ENCODE measurements at regions not wholly inside any gene's neighbourhood (a gene's known extent, or its start where the extent isn't known, plus 50 kb on each side); places are given as distances from the start of the nearest gene placed in this dataset.

- no peaks in the 10 kb centered on the region for H3K27me3 ChIP-seq (ENCODE audit: control insufficient read depth in 2 of 2, insufficient read depth in 2 of 2, low read length in 2 of 2)
- BruUV-seq (replicated peaks): no TSS peak
- no peaks in the 10 kb centered on the region for H3K36me3 ChIP-seq (ENCODE audit: control insufficient read depth in 2 of 2, extremely low read depth in 1 of 2, insufficient read depth in 2 of 2, low read length in 2 of 2)
- ChIA-PET POLR2A (no interaction called here), CTCF (no interaction called here)
- H4K20me1 ChIP-seq (replicated peaks; ENCODE audit: control insufficient read depth, extremely low read depth, insufficient read depth, low read length): no peaks in the 10 kb centered on the region
- no peak for TF ChIP-seq FOS (IDR thresholded peaks at IDR 0.05; ENCODE audit: borderline replicate concordance, insufficient read depth, low read length)
- no peak for TF ChIP-seq POLR2A (IDR thresholded peaks at IDR 0.05; ENCODE audit: low read depth, low read length)
- intact Hi-C loops (cut with micrococcal nuclease): no loop called here
- no peak overlapping the region for H3K4me3 ChIP-seq (replicated peaks in 1 of 3; ENCODE audit: insufficient read depth in 1 of 3, low read depth in 1 of 3, low read length in 3 of 3)
- no peaks in the 10 kb centered on the region for H3K9me1 ChIP-seq (replicated peaks; ENCODE audit: control insufficient read depth, extremely low read depth, insufficient read depth, low read length)
- H2AFZ ChIP-seq (ENCODE audit: low read depth, low read length): no peak overlapping the region
- no peak for DNase-seq (ENCODE audit: low read depth, low spot score)
- H3K4me2 ChIP-seq (ENCODE audit: insufficient read depth, low read length): no peak overlapping the region
- dilution Hi-C loops (cut with MboI; ENCODE audit: extremely low pct_ligation_motif_present, low sequenced_read_pairs): no loop called here
- no peaks in the 10 kb centered on the region for H3K4me1 ChIP-seq (ENCODE audit: control insufficient read depth, extremely low read depth, insufficient read depth, low read length)
- H3K9me3 ChIP-seq (replicated peaks; ENCODE audit: control insufficient read depth, insufficient read depth, low read length): peaks cover 3% of the 10 kb centered on the region
- no peak overlapping the region for H3K27ac ChIP-seq (ENCODE audit: insufficient read depth, low read depth, low read length)
- H3K9ac ChIP-seq (replicated peaks; ENCODE audit: extremely low read depth, insufficient read depth, low read length): no peak overlapping the region
- no peak for FAIRE-seq
- no peaks in the 10 kb centered on the region for H3K79me2 ChIP-seq (ENCODE audit: control insufficient read depth, insufficient read depth, low read length)
Measured at GRCh38 chr16:9528511-9529079, 437.2 kb downstream of the HAPSTR1 start.

- no peak overlapping the region for H3K4me2 ChIP-seq (ENCODE audit: insufficient read depth, low read length)
- no peaks in the 10 kb centered on the region for H3K79me2 ChIP-seq (ENCODE audit: control insufficient read depth, insufficient read depth, low read length)
- CTCF ChIA-PET: no interaction called here
- no peak overlapping the region for H2AFZ ChIP-seq (ENCODE audit: low read depth, low read length)
- dilution Hi-C loops (cut with MboI; ENCODE audit: extremely low pct_ligation_motif_present, low sequenced_read_pairs) (no loop called here), intact Hi-C loops (cut with micrococcal nuclease) (no loop called here)
- DNase-seq (ENCODE audit: low read depth, low spot score) (no peak), FAIRE-seq (no peak)
- no peaks in the 10 kb centered on the region for H3K9me3 ChIP-seq (replicated peaks; ENCODE audit: control insufficient read depth, insufficient read depth, low read length)
- no peaks in the 10 kb centered on the region for H3K4me1 ChIP-seq (ENCODE audit: control insufficient read depth, extremely low read depth, insufficient read depth, low read length)
- no peak overlapping the region for H3K4me3 ChIP-seq (replicated peaks in 1 of 3; ENCODE audit: insufficient read depth in 1 of 3, low read depth in 1 of 3, low read length in 3 of 3)
- no TSS peak for BruUV-seq (replicated peaks)
- H3K9me1 ChIP-seq (replicated peaks; ENCODE audit: control insufficient read depth, extremely low read depth, insufficient read depth, low read length): no peaks in the 10 kb centered on the region
- H3K27ac ChIP-seq (ENCODE audit: insufficient read depth, low read depth, low read length): no peak overlapping the region
- H3K27me3 ChIP-seq (ENCODE audit: control insufficient read depth in 2 of 2, insufficient read depth in 2 of 2, low read length in 2 of 2): no peaks in the 10 kb centered on the region
- TF ChIP-seq, protein P1, sequence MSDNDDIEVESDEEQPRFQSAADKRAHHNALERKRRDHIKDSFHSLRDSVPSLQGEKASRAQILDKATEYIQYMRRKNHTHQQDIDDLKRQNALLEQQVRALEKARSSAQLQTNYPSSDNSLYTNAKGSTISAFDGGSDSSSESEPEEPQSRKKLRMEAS (IDR thresholded peaks at IDR 0.05; ENCODE audit: insufficient read depth, insufficient read length): no peak
- TF ChIP-seq POLR2AphosphoS5 (IDR thresholded peaks at IDR 0.05; ENCODE audit: insufficient read depth, low read depth, low read length) (no peak), MYC (IDR thresholded peaks at IDR 0.05; ENCODE audit: low read depth, low read length) (no peak), FOS (IDR thresholded peaks at IDR 0.05; ENCODE audit: borderline replicate concordance, insufficient read depth, low read length) (no peak), CTCF (IDR thresholded peaks at IDR 0.05; ENCODE audit: extremely low read depth in 1 of 2, insufficient read depth in 1 of 2, low read depth in 1 of 2, low read length in 2 of 2) (no peak), JUN (IDR thresholded peaks at IDR 0.05; ENCODE audit: borderline replicate concordance, insufficient read depth, insufficient read length, low read depth) (no peak), POLR2A (IDR thresholded peaks at IDR 0.05; ENCODE audit: low read depth, low read length) (no peak), EZH2 (IDR thresholded peaks at IDR 0.05; ENCODE audit: borderline replicate concordance, low read depth, low read length, severe bottlenecking) (no peak)
- no peak overlapping the region for H3K9ac ChIP-seq (replicated peaks; ENCODE audit: extremely low read depth, insufficient read depth, low read length)
- POLR2A ChIA-PET: no interaction called here
- H3K36me3 ChIP-seq (ENCODE audit: control insufficient read depth in 2 of 2, extremely low read depth in 1 of 2, insufficient read depth in 2 of 2, low read length in 2 of 2): no peaks in the 10 kb centered on the region
- H4K20me1 ChIP-seq (replicated peaks; ENCODE audit: control insufficient read depth, extremely low read depth, insufficient read depth, low read length): no peaks in the 10 kb centered on the region
Measured at GRCh38 chr16:9533042-9533441, 441.6 kb downstream of the HAPSTR1 start.
